ENCODE measurements at regions not wholly inside any gene's neighbourhood (a gene's known extent, or its start where the extent isn't known, plus 50 kb on each side); places are given as distances from the start of the nearest gene placed in this dataset.
"Not testable (repeated sequence)": the region's sequence is repeated elsewhere in the genome, so short reads cannot be mapped to it uniquely, and the experiment has no call there.

DNA sequence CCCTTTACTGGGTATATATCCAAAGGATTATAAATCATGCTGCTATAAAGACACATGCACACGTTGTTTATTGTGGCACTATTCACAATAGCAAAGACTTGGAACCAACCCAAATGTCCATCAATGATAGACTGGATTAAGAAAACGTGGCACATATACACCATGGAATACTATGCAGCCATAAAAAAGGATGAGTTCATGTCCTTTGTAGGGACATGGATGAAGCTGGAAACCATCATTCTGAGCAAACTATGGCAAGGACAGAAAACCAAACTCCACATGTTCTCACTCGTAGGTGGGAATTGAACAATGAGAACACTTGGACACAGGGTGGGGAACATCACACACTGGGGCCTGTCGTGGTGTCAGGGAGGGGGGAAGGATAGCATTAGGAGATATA lies 59.2 kb downstream of the CXorf49B start:
- intact Hi-C loops (cut with DNase I); H3K9me3 ChIP-seq; DNase-seq; H3K36me3 ChIP-seq (ENCODE audit: insufficient read depth in 1 of 2, low read depth in 1 of 2); H3K27ac ChIP-seq; H3K4me3 ChIP-seq; H3K4me1 ChIP-seq; H3K27me3 ChIP-seq (ENCODE audit: insufficient read depth in 3 of 3, low read length in 2 of 3); ATAC-seq: not testable (repeated sequence)
- 69 to 91% (median 79%) methylated on average over 2 to 3 of the region's 4 CpGs for WGBS, 3 donors

DNA sequence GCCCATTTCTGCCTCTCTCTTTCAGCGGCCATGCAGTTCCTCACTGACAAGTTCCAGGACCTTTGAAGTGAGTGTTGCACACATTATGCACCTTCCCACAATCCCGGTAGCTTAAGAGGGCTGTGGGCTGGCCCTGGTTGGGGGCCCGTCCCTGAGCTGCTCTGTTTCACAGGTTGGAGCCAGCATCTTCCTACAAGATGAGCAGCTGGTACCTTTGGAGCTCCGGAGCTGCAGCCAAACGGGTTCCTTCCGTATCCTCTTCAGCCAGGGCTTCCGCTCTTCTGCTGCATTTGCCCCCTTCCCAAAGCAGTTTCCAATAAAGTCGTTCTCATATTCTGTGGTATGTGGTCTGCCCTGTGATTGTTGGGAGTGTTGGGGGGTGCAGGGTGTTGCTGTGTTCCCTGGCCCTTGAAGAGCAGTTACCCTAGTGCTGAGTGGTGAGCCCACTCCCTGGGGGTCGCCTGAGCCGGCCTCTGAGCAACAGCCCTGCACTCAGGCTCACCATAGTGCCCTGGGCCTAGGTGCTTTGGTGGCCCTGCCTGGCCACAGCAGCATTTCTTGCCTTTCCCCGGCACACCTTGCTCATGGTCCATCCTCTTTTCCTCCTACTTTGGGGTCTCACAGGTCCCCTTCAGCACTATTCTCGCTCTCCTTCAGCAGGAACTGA lies 60.4 kb downstream of the CXorf49B start:
- Histone ChIP-seq H3K9me3 (no peaks in the 10 kb centered on the region), H3K27me3 (ENCODE audit: insufficient read depth in 3 of 3, low read length in 2 of 3) (no peaks in the 10 kb centered on the region), H3K4me1 (no peaks in the 10 kb centered on the region), H3K36me3 (ENCODE audit: insufficient read depth in 1 of 2, low read depth in 1 of 2) (no peaks in the 10 kb centered on the region), H3K27ac (no peak overlapping the region), H3K4me3 (no peak overlapping the region)
- intact Hi-C loops (cut with DNase I) = no loop called here
- no peak for DNase-seq
- ATAC-seq = no peak
- no peak for TF ChIP-seq CTCF (IDR thresholded peaks at IDR 0.05)
- WGBS, 3 donors = 71 to 80% (median 73%) methylated on average over 12 of the region's 12 CpGs

- no peak for TF ChIP-seq CTCF (IDR thresholded peaks at IDR 0.05)
- no peak overlapping the region for H3K4me3 ChIP-seq
- no peaks in the 10 kb centered on the region for H3K9me3 ChIP-seq
- no peaks in the 10 kb centered on the region for H3K4me1 ChIP-seq
- DNase-seq (no peak), ATAC-seq (no peak)
- no peaks in the 10 kb centered on the region for H3K27me3 ChIP-seq (ENCODE audit: insufficient read depth in 3 of 3, low read length in 2 of 3)
- intact Hi-C loops (cut with DNase I) = no loop called here
- no peaks in the 10 kb centered on the region for H3K36me3 ChIP-seq (ENCODE audit: insufficient read depth in 1 of 2, low read depth in 1 of 2)
- H3K27ac ChIP-seq = no peak overlapping the region
- WGBS, 3 donors = 78 to 95% (median 84%) methylated on average over 5 to 6 of the region's 6 CpGs
Measured at GRCh38 chrX:71828086-71828485, 64.9 kb downstream of the CXorf49B start.

- WGBS, 3 donors = 63 to 65% (median 64%) methylated on average over 4 of the region's 4 CpGs
- H3K9me3 ChIP-seq; DNase-seq; ATAC-seq; H3K27ac ChIP-seq; H3K36me3 ChIP-seq (ENCODE audit: insufficient read depth in 1 of 2, low read depth in 1 of 2); H3K4me1 ChIP-seq; H3K27me3 ChIP-seq (ENCODE audit: insufficient read depth in 3 of 3, low read length in 2 of 3); H3K4me3 ChIP-seq; intact Hi-C loops (cut with DNase I): not testable (repeated sequence)
Measured at GRCh38 chrX:71838092-71838491, 72.6 kb upstream of the NHSL2 start.

DNA sequence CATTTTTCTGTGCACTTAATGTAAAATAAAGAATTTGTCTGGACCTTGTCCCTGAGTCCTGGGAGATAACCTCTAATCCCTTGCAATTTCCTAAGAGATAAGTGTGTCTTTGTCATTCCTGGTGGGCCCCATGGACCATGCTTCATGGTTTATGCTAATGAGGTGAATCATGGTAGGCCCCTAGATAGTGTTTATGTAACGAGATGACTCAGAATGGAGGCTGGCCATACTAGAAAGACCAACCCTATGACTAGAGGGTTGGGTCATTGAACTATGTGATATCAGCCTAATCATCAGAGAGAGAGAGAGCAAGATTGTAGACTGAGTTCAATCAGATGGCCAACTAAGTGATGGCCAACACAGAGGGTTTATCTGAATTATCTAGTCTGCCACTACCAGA lies 64.2 kb upstream of the NHSL2 start:
- Histone ChIP-seq H3K36me3 (ENCODE audit: insufficient read depth in 1 of 2, low read depth in 1 of 2) (no peaks in the 10 kb centered on the region), H3K9me3 (peaks cover 5% of the 10 kb centered on the region), H3K27ac (no peak overlapping the region), H3K4me1 (no peaks in the 10 kb centered on the region), H3K27me3 (ENCODE audit: insufficient read depth in 3 of 3, low read length in 2 of 3) (peaks cover 0 to 14% (median 2%) of the 10 kb centered on the region in 3 donors), H3K4me3 (no peak overlapping the region)
- intact Hi-C loops (cut with DNase I) = no loop called here
- TF ChIP-seq CTCF (IDR thresholded peaks at IDR 0.05) = no peak
- no peak for DNase-seq
- whole genome bisulfite sequencing, 3 donors = 63 to 77% (median 67%) methylated on average over 1 of the region's 1 CpG
- no peak for ATAC-seq

- no peaks in the 10 kb centered on the region for H3K36me3 ChIP-seq (ENCODE audit: insufficient read depth in 1 of 2, low read depth in 1 of 2)
- intact Hi-C loops (cut with DNase I) = no loop called here
- H3K27ac ChIP-seq = no peak overlapping the region
- DNase-seq = no peak
- TF ChIP-seq CTCF (IDR thresholded peaks at IDR 0.05) = no peak
- no peak overlapping the region for H3K4me3 ChIP-seq
- WGBS, 3 donors = 81 to 85% (median 81%) methylated on average over 9 of the region's 9 CpGs
- H3K4me1 ChIP-seq = no peaks in the 10 kb centered on the region
- no peaks in the 10 kb centered on the region for H3K9me3 ChIP-seq
- ATAC-seq = no peak
- peaks cover 0 to 10% (median 2%) of the 10 kb centered on the region in 3 donors for H3K27me3 ChIP-seq (ENCODE audit: insufficient read depth in 3 of 3, low read length in 2 of 3)
Measured at GRCh38 chrX:71852182-71852581, 58.5 kb upstream of the NHSL2 start.
